Fibroblast of skin of left quadriceps (primary cell): ENCODE measurements at regions not wholly inside any gene's neighbourhood (a gene's known extent, or its start where the extent isn't known, plus 50 kb on each side); places are given as distances from the start of the nearest gene placed in this dataset.
A peak's percentile ranks its signal among the peaks of the same experiment; 100 is the strongest.

Source experiments
- DNase-seq, 2 experiments: peaks; one replicate each; pipeline ENCODE4 v3.0.0-alpha.2; 2013; ENCODE audit warnings: low read depth in 2 of 2

- peak; percentile 59 to 60 for DNase-seq
Measured at GRCh38 chr6:81865712-81866111, 113.2 kb upstream of the TENT5A start.

DNA sequence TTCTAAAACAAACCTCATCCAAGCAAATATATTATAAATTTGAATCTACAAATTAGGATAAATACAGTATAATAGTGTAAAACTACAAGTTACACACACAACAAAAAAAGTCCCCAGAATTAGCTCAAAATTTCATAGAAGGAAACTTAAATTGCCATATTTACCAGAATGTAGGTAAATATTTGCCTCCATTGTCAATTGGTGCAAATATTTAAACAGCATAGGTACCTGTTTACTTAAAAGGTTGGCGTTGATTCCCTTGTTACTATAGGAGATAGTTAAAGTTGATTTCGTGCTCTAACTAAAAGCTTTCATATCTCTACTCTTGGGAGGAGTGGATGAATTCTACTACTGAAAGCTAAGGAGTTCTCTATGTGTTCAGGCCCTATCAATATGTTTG lies 111.6 kb upstream of the TENT5A start:
- no peak for DNase-seq

DNA sequence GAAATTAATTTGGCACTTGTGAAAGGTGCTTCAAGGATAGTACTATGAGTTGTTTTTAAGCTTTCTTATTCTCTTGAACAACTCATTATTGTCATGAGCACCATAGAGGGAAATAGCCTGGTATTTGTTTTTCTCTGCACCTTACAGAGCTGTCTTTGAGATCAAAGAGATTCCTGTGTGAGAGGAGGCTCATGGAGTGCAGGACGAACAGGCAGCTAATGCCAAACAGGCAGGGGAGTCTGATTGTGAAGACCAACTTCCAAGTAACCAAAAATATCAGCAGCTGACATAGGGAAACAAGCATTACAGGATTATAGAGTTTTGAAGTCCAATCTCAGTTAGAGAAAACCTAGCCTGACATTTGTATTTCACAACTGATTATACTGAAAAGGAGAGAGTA lies 110.6 kb upstream of the TENT5A start:
- DNase-seq: no peak

DNA sequence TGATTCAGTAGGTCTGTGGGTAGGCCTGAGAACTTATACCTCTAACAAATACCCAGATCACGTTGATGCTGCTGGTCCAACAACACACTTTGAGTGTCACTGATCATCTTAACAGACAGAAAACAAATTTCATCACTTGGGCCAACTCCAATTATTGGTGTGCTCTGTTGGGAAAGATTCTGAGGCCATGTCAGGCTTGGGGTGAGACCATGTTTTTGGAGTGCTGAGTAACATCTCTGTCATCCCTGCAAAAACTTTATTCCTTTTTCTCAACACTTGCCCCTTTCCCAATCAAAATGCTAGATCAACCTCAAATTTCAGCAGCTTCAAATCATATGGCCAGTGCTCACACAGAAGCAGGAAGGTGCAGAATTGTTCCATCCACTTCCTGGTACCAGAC lies 108.8 kb upstream of the TENT5A start:
- no peak for DNase-seq

DNA sequence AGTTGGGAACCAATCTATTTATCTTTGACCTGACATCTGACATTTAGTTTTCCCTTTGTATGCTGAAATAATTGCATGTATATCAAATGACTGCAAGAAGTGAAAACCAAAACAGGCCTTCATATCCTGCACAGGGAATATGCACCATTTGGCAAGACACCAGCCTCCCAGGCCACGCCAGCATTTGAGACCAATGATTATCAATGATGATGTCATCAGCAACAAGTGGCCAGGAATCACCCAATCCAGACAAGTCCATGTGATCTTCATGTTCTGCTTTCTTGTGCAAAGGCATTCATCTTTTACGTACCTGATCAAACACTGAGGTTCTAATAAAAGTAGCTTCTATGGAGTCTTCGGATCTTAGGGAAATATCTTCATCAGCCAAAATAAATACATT lies 107.4 kb upstream of the TENT5A start:
- DNase-seq: no peak

DNA sequence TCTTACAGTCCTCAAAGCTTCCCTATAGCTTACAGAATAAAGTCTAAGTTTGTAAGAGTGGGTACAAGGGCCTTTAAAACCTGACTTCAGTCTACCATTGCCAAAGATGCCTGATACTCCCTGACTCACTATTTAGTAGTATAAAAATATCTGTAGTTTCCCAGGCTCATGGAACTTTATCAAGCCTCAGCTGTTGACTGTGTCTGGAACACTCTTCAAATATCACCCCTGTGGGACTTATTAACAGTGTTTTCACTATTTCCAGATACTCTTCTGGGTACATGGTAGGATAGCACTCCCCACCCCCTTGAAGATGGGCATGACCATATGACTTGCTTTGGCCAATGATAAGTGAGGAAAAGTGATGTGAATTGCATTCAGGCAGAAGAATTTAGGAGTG lies 105.3 kb upstream of the TENT5A start:
- no peak for DNase-seq

GRCh38 chr6:81856872-81857271 lies 104.4 kb upstream of the TENT5A start:
- no peak for DNase-seq

DNA sequence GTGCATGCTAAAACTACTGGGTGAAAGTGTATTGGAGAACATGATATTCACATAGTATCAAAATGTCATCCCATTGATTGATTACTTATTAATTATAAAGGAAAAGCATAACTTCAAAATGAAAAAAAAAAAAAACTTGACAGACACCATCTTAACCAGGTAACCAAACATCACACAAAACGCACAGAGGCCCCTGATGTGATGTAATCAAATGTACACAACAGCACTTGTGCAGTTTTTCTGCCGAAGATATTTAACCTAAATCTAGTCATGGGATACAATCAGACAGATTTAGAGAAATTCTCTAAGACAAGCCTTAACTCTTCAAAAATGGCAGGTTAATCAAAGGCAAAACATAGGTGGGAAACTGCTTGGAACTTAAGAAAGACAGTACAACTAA lies 102.0 kb upstream of the TENT5A start:
- no peak for DNase-seq

GRCh38 chr6:81853975-81854374 lies 101.5 kb upstream of the TENT5A start:
- DNase-seq: no peak

- DNase-seq: no peak
Measured at GRCh38 chr6:81849248-81849647, 96.8 kb upstream of the TENT5A start.

DNA sequence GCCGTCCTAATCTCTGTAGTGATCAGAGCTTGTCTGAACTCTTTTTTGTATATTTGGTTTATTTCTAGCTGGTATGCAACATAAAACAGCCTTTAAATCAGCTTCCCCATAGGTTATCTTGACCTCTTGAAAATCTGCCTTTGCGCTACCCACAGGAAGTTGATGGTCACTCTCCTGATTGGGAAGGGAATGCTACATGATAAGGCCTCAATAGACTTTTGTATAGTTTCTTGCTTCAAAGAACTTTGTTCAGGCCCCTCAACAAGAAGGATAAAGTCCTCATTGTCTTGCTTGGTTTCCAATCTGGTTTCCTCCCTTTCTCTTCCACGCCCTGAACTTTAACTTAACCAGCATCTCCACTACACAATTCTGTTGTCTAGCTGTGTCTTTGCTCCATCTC lies 95.4 kb upstream of the TENT5A start:
- no peak for DNase-seq

- peak in 1 of 2 experiments; percentile 5 for DNase-seq
Measured at GRCh38 chr6:81844686-81845085, 92.2 kb upstream of the TENT5A start.

DNA sequence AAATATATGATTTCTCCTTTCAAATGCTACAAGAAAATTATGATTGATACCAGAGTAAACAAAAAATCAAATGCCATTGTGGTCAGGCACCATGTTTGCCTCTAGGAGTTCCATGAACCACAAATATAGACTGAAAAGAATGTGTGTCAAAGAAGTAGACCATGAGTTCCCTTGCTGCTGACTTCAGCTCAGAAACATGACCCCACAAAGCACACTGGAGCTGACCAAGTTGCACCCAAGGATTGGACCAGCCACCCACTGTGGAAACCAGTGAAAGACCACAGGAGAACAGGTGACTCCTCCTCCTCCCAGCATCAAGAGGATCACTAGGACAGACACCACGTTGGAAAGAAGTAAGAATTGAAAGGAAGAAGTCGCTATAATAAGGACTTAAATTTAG lies 90.8 kb upstream of the TENT5A start:
- no peak for DNase-seq

DNA sequence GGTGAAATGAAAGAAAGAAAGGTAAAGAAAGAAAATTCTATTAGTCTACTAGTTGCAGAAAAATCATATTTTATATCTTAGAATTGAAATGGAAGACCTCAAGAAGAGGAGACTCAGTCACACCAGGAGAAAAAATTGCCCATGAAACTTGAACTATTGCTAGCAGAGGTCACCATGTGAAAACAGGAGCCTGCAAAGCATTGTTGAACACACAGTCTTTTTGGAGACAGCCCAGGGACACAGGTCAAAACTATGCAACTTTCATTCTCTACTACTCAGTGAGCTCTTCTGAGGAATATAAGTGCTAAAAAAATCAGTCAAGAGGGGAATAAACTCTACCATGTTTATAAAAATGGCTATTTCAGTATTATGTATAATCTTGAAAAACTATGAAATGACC lies 89.8 kb upstream of the TENT5A start:
- DNase-seq: no peak

DNA sequence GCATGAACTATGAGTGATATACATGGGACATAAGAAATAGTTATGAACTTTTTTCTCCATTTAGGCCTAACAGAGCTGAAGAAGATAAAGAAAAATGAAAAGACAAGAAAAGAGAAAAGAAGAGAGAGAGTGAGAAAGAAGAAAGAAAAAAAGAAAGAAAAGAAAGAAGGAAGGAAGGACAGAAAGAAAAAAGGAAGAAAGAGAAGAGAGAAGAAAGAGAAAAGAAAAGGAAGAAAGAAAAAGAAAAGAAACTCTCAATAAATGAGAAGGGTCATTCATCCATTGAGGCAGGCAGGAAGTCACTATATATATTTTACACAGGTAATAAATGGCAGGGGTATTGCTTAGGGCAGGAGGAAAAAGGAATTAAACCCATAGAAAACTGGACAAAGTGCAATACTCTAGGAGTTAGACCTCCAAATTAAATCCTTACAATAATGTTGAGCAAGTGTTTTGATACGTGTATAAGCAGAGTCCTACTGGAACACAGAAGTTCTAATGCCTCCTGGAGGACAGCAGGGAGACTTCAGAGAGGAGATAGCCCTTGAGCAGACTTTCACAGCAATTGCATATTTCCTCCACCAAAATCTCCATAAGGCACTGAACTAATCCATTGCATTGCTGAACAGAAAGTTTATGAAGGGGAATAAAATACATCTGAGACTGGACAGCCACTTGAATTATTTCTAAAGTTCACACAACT lies 86.4 kb upstream of the TENT5A start:
- no peak for DNase-seq

DNA sequence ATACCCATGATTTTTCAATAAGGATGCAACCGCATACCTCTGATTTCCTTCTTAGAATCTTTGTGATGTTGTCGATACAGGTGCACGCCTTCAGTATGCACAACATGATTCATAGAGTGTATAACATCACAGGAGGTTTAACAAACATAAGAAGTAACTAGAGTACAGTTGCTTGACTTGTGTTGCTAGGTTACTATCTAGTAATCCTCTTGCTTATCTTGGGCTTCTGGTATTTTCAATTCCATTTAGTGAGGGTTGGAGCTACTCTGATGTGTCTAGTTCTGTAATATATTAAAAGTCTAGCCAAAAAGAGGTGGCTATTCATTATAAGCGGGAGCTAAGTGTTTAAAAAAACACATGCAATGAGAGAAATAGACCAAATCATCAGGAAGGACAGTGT lies 85.5 kb upstream of the TENT5A start:
- no peak for DNase-seq

- DNase-seq: peak; percentile 39
Measured at GRCh38 chr6:81834141-81834681, 81.7 kb upstream of the TENT5A start.

DNA sequence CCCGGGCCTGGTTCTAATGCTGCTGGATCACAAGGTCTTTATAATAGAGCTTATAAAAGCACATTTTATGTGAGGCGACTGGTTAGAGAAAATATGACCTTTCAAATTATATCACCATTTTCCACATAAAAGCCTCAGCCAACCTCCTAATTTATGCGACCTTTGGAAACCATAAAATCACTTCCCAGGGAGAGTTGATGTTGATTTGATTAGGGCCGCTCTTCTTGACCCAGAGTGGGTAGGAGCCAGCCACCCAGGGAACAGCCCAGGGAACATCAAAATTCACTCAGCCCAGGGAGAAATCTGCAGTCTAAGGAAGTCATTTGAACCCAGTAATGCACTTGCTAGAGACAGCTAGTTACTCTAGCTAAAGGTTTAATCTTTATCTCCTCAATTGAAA lies 79.8 kb upstream of the TENT5A start:
- no peak for DNase-seq

DNA sequence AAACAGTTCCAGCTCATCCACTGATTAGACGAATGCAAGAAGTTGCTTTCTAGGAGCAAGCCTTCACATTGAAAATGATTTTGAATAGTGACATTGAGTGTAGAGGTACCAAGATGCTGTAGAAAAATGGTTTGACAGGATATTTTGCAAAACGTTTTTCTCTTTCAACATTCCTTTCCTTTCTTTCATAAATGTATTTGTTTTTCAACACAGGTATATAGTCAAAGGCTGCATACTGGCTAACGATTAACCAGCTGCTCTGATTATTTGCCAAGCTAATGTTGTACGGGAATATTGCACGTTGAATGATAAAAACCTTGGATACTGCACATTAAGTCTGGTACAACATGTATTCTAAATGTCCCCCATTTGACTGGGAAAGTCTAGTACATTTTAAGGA lies 78.8 kb upstream of the TENT5A start:
- no peak for DNase-seq

- DNase-seq: no peak
Measured at GRCh38 chr6:81826784-81827183, 74.3 kb upstream of the TENT5A start.

- no peak for DNase-seq
Measured at GRCh38 chr6:81822568-81822967, 70.1 kb upstream of the TENT5A start.

DNA sequence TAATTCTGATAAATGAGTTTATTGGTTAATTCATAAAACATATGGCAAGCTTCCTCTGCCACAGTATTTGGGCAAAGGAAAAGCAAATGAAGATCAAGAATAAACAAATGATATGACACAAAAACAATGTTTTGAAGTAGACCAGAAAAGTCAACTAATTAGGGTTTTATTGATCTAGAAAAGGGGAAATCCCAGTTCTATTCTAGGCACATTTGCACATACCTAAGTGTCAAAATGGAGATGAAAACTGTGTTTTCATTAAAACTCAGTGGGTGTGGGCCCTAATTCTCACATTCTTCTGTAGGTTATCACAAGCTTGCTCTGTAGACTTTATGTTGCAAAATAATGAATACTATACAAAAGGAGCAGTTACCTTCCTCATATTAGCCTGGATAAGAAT lies 69.0 kb upstream of the TENT5A start:
- no peak for DNase-seq

DNA sequence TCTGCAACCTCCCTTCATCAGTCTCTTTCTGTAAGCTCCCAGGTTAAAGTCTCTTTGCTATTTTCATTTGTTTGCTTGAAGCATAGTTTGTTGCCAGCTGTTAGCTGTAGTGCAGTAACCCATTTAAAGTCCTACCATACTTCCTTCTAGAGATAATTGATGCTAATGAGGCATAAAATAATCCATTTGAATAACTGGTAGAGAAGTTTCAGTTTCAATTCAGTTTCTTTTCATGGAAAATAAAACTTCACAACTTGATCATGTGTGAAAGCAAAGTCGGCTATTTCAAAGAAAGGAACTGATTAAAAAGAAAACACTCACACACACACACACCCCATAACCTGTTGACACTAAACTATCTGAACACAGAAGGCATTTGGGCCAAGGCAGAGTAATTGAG lies 68.5 kb upstream of the TENT5A start:
- no peak for DNase-seq

DNA sequence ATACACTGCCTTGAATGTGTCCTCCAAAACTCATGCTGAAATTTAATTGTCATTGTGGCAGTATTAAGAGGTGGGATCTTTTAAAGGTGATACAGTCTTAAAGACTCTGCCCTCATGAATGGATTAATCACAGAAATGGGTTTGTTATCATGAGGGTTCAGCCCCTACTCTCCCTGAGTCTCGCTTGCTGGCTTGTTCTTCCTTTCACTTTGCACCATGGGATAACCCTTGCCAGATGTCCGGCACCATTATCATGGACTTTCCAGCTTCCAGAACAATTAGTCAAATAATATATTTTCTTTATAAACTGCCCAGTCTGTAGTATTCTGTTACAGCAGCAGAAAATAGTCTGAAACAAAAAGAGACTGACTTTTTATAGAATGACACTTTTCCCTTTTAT lies 67.9 kb upstream of the TENT5A start:
- DNase-seq: no peak
